ENCODE measurements at regions not wholly inside any gene's neighbourhood (a gene's known extent, or its start where the extent isn't known, plus 50 kb on each side); places are given as distances from the start of the nearest gene placed in this dataset.

DNA sequence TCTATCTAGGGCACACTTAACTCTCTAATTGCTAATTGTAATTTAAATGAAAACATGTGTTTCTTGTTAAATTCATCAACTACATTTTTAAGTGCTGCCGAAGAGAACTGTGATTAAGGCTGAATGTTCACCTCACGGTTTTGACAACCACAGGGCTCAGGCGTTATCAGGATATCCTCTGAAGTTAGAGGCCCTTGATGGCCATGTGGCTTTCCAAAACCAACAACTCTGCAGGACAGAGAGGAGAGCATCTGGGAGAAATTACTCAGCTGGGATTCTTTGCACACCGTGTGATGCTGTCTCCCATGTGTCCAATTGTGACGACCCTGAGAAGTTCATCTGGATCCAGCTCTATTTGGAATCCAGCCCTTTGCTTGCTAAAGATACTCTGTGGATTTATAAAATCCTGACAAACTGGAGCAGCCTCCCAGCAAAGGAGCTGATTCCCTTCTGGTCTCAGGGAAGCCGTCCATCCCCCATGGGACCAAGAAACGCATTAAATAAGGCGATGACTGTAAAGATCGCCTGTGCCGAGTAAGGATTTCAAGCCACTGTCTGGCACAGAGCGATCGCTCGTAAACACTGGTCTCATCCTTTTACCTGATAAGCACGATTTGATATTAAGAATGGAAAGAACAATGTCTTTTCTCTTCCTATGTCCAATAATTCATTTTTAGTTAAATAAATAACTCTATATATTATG lies 401.1 kb downstream of the CD83 start (continued):
- no peak for TF ChIP-seq CEBPB (IDR thresholded peaks at IDR 0.05; ENCODE audit: borderline replicate concordance, low read depth, low read length)
- TF ChIP-seq ZNF451 (CRISPR knock-in tag; IDR thresholded peaks at IDR 0.05), result no peak
- TF ChIP-seq HMGA1 (CRISPR knock-in tag; conservative IDR thresholded peaks at IDR 0.05), result no peak
- TF ChIP-seq MXD4 (CRISPR knock-in tag; IDR thresholded peaks at IDR 0.05), result no peak
- no peak for TF ChIP-seq KLF12 (CRISPR knock-in tag; IDR thresholded peaks at IDR 0.05; ENCODE audit: borderline replicate concordance)
- TF ChIP-seq GPN1 (CRISPR knock-in tag; IDR thresholded peaks at IDR 0.05; ENCODE audit: borderline replicate concordance), result no peak
- TF ChIP-seq ZFAT (CRISPR knock-in tag; conservative IDR thresholded peaks at IDR 0.05), result no peak
- TF ChIP-seq, protein P1, sequence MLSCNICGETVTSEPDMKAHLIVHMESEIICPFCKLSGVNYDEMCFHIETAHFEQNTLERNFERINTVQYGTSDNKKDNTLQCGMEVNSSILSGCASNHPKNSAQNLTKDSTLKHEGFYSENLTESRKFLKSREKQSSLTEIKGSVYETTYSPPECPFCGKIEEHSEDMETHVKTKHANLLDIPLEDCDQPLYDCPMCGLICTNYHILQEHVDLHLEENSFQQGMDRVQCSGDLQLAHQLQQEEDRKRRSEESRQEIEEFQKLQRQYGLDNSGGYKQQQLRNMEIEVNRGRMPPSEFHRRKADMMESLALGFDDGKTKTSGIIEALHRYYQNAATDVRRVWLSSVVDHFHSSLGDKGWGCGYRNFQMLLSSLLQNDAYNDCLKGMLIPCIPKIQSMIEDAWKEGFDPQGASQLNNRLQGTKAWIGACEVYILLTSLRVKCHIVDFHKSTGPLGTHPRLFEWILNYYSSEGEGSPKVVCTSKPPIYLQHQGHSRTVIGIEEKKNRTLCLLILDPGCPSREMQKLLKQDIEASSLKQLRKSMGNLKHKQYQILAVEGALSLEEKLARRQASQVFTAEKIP (CRISPR knock-in tag; IDR thresholded peaks at IDR 0.05; ENCODE audit: borderline replicate concordance), result no peak

DNA sequence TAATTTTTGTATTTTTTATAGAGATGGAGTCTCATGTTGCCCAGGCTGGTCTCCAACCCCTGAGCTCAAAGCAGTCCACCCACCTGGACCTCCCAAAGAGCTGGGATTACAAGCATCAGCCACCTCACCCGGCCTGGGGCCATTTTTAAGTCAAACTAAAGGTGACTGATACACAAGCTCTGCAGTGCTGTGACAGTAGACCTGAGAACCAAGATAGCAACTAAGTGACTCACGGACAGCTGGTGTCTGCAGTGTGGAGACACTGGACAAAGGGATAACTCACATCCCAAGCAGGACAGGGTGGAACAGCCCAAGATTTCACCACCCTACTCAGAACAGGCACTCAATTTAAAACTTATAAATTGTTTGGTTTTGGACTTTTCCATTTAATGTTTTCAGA lies 402.5 kb downstream of the CD83 start:
- Histone ChIP-seq H3K4me3 (replicated peaks in 1 of 3; ENCODE audit: insufficient read depth in 1 of 3, low read depth in 2 of 3, low read length in 3 of 3) (no peak overlapping the region), H3K79me2 (ENCODE audit: insufficient read depth, low read length) (no peaks in the 10 kb centered on the region), H3K27me3 (ENCODE audit: control insufficient read depth in 1 of 2, insufficient read depth in 2 of 2, low read length in 2 of 2) (no peaks in the 10 kb centered on the region), H3K36me3 (replicated peaks in 1 of 2; ENCODE audit: control insufficient read depth in 1 of 2, insufficient read depth in 2 of 2, low read length in 2 of 2) (no peaks in the 10 kb centered on the region), H3K9me3 (ENCODE audit: low read length) (no peaks in the 10 kb centered on the region), H3K4me2 (ENCODE audit: low read depth, low read length) (no peak overlapping the region), H3K9ac (ENCODE audit: insufficient read depth, low read depth, low read length) (no peak overlapping the region), H2AFZ (ENCODE audit: low read length) (no peak overlapping the region), H3K27ac (ENCODE audit: extremely low read length, insufficient read depth, low read length) (no peak overlapping the region), H3K4me1 (ENCODE audit: insufficient read depth, low read length) (no peaks in the 10 kb centered on the region), H4K20me1 (ENCODE audit: insufficient read depth, low read length) (no peaks in the 10 kb centered on the region)
- FAIRE-seq (no peak), DNase-seq (ENCODE audit: low spot score) (no peak), ATAC-seq (no peak)
- WGBS (ENCODE audit: low lambda C conversion rate), result 26% methylated on average over 2 of the region's 2 CpGs
- intact Hi-C loops (cut with micrococcal nuclease; ENCODE audit: unreplicated experiment) (no loop called here), in situ Hi-C loops (cut with HindIII; ENCODE audit: extremely low pct_ligation_motif_present, low pct_unique_long_range_greater_than_20kb) (no loop called here)
- no TSS peak for BruUV-seq (replicated peaks)
- ChIA-PET POLR2A (no interaction called here), CTCF (ENCODE audit: low intra/inter-chr PET ratio, low total read pairs) (no interaction called here)
- TF ChIP-seq ZNF761 (CRISPR knock-in tag; conservative IDR thresholded peaks at IDR 0.05) (no peak), ZNF326 (CRISPR knock-in tag; IDR thresholded peaks at IDR 0.05; ENCODE audit: borderline replicate concordance) (no peak), SKI (IDR thresholded peaks at IDR 0.05; ENCODE audit: partially characterized antibody) (no peak), ZZZ3 (CRISPR knock-in tag; IDR thresholded peaks at IDR 0.05; ENCODE audit: borderline replicate concordance) (no peak), CBX1 (IDR thresholded peaks at IDR 0.05; ENCODE audit: low read depth) (no peak), FOXM1 (CRISPR knock-in tag; IDR thresholded peaks at IDR 0.05) (no peak)
- TF ChIP-seq, protein P2, sequence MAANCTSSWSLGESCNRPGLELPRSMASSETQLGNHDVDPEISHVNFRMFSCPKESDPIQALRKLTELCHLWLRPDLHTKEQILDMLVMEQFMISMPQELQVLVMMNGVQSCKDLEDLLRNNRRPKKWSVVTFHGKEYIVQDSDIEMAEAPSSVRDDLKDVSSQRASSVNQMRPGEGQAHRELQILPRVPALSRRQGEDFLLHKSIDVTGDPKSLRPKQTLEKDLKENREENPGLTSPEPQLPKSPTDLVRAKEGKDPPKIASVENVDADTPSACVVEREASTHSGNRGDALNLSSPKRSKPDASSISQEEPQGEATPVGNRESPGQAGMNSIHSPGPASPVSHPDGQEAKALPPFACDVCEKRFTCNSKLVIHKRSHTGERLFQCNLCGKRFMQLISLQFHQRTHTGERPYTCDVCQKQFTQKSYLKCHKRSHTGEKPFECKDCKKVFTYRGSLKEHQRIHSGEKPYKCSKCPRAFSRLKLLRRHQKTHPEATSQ (CRISPR knock-in tag; IDR thresholded peaks at IDR 0.05; ENCODE audit: borderline replicate concordance), result no peak
- TF ChIP-seq, protein P3, sequence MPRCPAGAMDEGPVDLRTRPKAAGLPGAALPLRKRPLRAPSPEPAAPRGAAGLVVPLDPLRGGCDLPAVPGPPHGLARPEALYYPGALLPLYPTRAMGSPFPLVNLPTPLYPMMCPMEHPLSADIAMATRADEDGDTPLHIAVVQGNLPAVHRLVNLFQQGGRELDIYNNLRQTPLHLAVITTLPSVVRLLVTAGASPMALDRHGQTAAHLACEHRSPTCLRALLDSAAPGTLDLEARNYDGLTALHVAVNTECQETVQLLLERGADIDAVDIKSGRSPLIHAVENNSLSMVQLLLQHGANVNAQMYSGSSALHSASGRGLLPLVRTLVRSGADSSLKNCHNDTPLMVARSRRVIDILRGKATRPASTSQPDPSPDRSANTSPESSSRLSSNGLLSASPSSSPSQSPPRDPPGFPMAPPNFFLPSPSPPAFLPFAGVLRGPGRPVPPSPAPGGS (CRISPR knock-in tag; IDR thresholded peaks at IDR 0.05), result no peak
- TF ChIP-seq, protein P4, sequence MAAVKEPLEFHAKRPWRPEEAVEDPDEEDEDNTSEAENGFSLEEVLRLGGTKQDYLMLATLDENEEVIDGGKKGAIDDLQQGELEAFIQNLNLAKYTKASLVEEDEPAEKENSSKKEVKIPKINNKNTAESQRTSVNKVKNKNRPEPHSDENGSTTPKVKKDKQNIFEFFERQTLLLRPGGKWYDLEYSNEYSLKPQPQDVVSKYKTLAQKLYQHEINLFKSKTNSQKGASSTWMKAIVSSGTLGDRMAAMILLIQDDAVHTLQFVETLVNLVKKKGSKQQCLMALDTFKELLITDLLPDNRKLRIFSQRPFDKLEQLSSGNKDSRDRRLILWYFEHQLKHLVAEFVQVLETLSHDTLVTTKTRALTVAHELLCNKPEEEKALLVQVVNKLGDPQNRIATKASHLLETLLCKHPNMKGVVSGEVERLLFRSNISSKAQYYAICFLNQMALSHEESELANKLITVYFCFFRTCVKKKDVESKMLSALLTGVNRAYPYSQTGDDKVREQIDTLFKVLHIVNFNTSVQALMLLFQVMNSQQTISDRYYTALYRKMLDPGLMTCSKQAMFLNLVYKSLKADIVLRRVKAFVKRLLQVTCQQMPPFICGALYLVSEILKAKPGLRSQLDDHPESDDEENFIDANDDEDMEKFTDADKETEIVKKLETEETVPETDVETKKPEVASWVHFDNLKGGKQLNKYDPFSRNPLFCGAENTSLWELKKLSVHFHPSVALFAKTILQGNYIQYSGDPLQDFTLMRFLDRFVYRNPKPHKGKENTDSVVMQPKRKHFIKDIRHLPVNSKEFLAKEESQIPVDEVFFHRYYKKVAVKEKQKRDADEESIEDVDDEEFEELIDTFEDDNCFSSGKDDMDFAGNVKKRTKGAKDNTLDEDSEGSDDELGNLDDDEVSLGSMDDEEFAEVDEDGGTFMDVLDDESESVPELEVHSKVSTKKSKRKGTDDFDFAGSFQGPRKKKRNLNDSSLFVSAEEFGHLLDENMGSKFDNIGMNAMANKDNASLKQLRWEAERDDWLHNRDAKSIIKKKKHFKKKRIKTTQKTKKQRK (IDR thresholded peaks at IDR 0.05; ENCODE audit: low read length), result no peak

Data from HepG2 (cell line).